ENCODE measurements at regions not wholly inside any gene's neighbourhood (a gene's known extent, or its start where the extent isn't known, plus 50 kb on each side); places are given as distances from the start of the nearest gene placed in this dataset.
"Not testable (repeated sequence)": the region's sequence is repeated elsewhere in the genome, so short reads cannot be mapped to it uniquely, and the experiment has no call there.

- not testable (repeated sequence) for FAIRE-seq
Measured at GRCh38 chr16:29258946-29259634, 147.4 kb downstream of the NPIPB11 start.

DNA sequence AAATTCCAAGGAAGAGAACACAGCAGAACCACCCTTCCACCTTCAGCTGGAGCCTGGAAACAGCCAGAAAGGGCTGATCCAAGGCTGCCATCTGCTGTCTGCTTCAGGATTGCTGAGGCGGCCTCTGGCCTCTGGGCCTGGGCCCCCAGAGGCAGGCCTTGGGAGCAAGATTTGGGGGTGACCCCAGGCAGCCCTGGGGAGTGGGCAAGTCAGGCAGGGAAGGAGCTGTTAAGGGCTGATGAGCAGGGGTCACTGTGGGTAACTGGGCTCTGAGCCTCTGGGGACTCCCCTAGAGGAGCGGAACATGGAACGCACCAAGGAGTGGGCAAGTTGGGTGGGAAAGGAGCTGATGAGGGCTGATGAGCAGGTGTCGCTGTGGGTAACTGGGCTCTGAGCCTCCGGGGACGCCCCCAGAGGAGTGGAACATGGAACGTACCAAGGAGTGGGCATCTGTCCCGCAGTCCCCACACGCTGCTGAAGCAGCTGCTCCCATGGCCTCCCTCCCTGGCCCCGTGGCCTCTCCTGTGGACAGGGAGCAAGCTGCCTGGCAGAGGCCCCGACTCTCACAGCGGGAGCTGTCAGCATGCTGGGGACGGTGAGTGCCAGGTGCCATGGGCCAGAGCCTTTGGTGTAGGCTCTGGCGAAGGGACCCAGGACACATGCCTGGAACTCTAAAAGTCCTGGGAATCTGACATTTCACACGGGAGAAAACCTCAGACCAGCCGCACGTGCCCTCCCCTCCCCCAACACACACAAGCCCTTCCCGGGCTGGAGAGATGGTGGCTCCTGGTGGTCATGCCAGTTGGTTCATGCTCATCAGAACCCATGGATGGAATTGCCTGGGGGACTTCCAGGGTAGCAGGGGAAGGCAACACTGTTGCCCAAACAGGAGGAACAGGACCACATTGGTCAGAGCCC lies 148.8 kb downstream of the NPIPB11 start:
- not testable (repeated sequence) for FAIRE-seq

- FAIRE-seq, result no peak
Measured at GRCh38 chr16:29256501-29256981, 150.0 kb downstream of the NPIPB11 start.

DNA sequence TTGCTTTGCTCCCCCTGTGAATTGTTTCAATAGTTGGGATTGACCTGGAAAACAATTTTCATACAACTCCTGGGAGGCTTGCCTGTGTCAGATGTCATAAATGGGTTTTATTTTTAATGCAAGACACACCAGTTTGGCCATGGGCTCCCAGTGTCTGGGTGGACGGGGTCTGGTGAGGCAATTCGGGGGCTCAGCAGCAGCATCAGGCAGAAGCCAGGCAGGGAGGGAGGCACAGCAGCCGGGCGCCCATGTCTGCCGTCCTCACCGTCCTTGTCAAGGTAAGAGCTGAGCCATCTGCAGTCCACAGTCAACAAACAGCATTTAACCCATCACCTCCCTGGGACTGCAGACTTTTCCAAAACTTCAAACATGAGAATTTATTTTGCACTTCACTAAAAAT lies 150.6 kb downstream of the NPIPB11 start:
- not testable (repeated sequence) for FAIRE-seq

DNA sequence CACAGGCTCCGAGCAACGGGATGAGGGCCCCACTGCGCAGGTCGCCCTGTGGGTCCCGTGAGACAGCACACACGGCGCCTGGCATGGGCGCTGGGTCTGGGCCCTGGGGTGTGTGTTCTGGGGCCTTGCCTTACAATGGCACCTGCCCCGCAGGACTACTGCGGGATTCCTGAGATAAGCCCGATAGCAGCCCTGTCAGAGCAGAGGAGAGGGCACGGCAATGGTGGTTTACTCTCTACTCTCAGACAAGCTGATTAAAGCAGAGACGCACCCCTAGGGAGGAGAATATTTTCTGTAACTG lies 151.1 kb downstream of the NPIPB11 start:
- not testable (repeated sequence) for FAIRE-seq

GRCh38 chr16:29254676-29255495 lies 151.6 kb downstream of the NPIPB11 start:
- FAIRE-seq, result no peak

DNA sequence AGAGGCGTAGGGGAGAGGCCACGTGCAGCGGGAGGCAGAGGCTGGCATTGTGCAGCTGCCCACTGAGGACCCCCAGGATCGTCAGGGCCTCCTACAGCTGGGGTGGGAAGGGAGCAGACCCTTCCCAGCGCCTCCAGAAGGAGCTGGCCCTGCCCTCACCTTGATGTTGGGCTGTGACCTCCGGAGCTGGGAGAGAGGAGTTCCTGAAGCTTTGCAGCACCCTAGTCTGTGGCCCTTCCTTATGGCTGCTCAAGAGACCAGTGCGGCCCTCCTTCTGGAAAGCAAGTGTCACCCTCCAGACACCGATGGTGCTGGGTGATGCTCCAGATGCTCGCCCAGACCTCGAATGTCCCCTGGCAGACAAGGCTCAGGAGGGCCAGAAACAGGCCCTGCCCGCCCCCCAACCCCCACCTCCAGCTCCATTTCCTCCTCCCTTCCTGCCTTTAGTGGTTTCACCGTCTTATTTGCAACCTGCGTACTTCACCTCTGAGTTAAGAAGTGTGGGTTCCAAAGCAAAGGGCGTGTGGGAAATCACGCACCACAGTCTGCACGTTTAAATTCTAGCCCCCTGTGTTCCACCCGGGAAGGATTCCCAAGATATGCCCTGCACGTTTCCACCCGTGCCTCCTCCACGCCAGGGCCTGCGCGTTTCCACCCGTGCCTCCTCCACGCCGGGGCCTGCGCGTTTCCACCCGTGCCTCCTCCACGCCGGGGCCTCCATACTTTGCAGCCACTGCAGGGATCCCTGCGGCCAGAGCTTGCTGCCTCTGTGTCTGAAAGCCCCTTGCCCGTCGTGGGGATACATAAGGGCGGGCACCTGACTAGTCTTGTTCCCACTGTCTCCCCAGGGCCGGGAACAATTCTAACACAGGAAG lies 152.6 kb downstream of the NPIPB11 start:
- FAIRE-seq, result not testable (repeated sequence)

- not testable (repeated sequence) for FAIRE-seq
Measured at GRCh38 chr16:29253066-29253590, 153.4 kb downstream of the NPIPB11 start.

GRCh38 chr16:29252311-29252710 lies 154.2 kb downstream of the NPIPB11 start:
- not testable (repeated sequence) for FAIRE-seq

DNA sequence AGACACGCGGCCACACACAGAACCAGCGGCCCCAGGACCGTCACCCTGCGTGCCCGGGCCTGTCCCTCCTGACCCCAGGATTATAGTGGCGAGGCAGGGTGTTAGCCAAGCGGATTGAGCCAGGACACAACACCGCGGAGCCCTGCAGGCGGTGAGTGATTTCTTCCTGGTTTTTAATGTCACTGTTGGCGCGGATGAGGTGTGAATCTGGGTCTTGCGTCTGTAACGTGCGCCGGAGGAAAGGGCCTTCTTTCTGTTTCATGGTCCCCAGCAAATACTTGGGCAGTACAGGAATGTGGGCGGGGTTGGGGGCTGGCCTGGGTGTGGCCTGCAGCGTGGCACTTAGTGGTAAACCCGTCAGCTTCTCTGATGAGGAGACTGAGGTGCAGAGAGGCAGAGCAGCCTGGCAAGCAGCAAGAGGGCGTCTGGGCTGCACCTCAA lies 154.9 kb downstream of the NPIPB11 start:
- FAIRE-seq, result not testable (repeated sequence)

DNA sequence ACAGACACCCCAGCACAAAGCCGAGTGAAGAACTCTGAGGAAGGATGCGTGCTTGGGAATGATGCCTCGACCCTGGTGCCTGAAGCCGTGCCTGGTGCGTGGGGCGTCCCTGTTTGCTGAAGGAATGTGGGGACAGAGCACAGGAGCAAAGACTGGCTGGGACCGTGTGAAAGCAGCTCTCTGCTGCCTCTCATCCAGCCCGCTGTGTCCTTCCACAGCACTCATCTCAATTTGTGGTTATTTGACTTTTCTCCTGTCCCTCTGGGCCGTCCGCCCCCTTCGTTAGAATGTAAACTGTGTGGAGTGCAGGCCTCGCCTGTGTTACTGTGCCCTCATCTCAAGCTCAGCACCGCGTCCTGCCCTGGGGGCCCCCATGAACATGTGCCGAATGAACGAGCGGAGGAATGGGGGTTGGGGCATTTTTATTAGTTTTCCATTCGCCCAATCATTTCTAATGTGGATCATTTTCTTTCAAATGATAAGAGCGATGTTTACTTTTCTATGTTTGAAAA lies 155.5 kb downstream of the NPIPB11 start:
- FAIRE-seq, result not testable (repeated sequence)

- not testable (repeated sequence) for FAIRE-seq
Measured at GRCh38 chr16:29250469-29250868, 156.0 kb downstream of the NPIPB11 start.

- FAIRE-seq, result not testable (repeated sequence)
Measured at GRCh38 chr16:29248940-29249318, 157.6 kb downstream of the NPIPB11 start.

DNA sequence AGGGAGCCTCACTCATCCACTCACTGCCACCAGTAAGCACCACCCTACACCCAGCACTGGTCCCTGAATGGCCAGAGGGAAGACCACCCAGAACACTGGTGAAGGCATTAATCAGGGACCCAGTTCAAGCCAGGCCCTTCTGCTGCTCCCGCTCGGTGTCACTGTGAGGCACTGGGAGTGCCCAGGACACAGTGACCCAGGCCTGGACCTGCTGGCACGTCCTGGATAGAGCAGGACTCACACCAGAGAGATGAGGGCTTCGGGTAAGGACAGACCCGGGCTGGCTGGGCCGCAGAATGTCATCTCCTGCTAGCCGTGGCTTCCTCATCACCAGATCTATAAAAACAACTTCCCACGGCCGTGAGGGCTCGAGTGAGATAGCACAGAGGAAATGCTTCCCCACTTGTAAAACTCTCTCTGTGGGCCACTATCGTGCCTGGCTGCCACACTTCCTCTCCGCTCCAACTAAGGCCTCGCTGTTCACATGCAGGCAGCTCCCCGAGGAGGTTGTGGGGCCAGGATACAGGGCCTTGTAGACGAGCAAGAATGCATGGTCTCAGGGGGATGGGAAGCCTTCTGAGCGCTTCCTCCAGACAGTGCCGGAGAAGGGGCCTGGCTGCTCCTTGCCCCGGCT lies 158.1 kb downstream of the NPIPB11 start:
- FAIRE-seq, result not testable (repeated sequence)

GRCh38 chr16:29246091-29246490 lies 160.4 kb downstream of the NPIPB11 start:
- not testable (repeated sequence) for FAIRE-seq

GRCh38 chr16:29237971-29238370 lies 168.5 kb downstream of the NPIPB11 start:
- FAIRE-seq, result no peak

DNA sequence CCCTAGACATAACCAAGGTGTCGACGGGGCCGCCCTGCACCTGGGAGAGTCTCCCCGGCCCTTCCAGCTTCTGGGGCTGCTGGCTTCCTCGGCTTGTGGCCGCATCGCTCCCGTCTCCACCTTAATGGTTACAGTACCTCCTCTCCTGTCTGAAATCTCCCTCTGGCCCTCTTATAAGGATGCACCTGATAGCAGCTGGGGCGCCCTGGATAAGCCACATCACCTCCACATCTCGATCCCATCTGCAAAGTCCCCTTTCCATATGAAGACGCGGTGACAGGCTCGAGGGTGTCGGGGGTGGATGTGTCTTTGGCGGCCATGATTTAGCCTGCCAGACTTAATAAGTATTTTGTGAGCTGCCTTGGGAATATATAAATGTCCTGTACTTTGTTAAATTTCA lies 169.0 kb downstream of the NPIPB11 start:
- not testable (repeated sequence) for FAIRE-seq

- FAIRE-seq, result not testable (repeated sequence)
Measured at GRCh38 chr16:29237023-29237422, 169.5 kb downstream of the NPIPB11 start.

DNA sequence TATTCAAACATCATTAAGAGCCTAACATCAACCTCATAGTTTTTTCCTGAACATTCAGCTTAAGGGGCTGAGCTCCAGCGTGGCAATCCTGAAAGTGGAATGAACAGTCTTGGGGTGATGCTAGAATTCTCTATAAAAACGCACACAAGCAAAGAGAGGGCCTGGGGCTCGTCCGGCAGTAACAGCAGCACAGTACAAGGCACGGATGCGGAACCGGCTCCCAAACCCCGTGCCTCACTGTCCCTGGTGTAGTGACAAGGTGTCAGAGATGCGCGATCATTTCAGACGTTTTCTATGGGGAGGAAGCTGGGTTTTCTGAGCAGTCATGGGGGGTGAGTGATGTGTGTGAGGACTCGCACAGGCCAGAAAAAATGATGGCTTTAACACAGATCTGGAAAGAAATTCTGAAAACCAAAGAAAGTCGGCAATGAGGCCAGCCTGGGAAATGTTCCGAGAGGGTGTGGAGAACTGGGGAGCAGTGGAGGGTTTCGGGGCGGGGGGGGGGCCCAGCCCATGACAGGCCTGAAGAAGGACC lies 170.6 kb downstream of the NPIPB11 start:
- FAIRE-seq, result not testable (repeated sequence)

GRCh38 chr16:29234536-29235275 lies 171.8 kb downstream of the NPIPB11 start:
- not testable (repeated sequence) for FAIRE-seq
